Breast epithelium (tissue), 4 donors: ENCODE measurements at regions not wholly inside any gene's neighbourhood (a gene's known extent, or its start where the extent isn't known, plus 50 kb on each side); places are given as distances from the start of the nearest gene placed in this dataset.

Experiments
- DNase-seq, 2 donors: peaks; one replicate each; pipeline ENCODE4 v3.0.0-alpha.2; 2019; ENCODE audit warnings: low spot score in 2 of 2
- H3K27ac ChIP-seq, 2 donors: fragments of 200-600 bp; sonication (generic) in 1 of 2; one replicate each; pipeline ENCODE4 v1.5.1; 2016 to 2019; ENCODE audit warnings: mild to moderate bottlenecking in 1 of 2
- H3K27me3 ChIP-seq, 2 donors: fragments of 200-600 bp; sonication (generic) in 1 of 2; one replicate each; pipeline versions ENCODE4 v1.5.1 to v1.6.0; 2017 to 2019; ENCODE audit warnings: control low read depth in 1 of 2, mild to moderate bottlenecking in 1 of 2
- H3K36me3 ChIP-seq: fragments of 200-600 bp; one replicate; pipeline ENCODE4 v1.5.1; 2019
- H3K4me1 ChIP-seq, 2 donors: fragments of 200-600 bp; sonication (generic); one replicate each; pipeline ENCODE4 v1.5.1; 2016 to 2019; ENCODE audit warnings: control low read depth in 1 of 2
- H3K4me3 ChIP-seq, 3 donors: fragments of 200-600 bp; sonication (generic); 1 replicate in 2 of 3; 2 replicates in 1 of 3; pipeline ENCODE4 v1.5.1; 2016 to 2019; ENCODE audit warnings: mild to moderate bottlenecking in 3 of 3, moderate library complexity in 2 of 3
- H3K9me3 ChIP-seq, 2 donors: fragments of 200-600 bp; sonication (generic) in 1 of 2; one replicate each; pipeline ENCODE4 v1.5.1; 2016 to 2019; ENCODE audit warnings: control low read depth in 1 of 2
- CTCF ChIP-seq, 3 donors: fragments of 450-650 bp; IDR thresholded peaks; one replicate each; pipeline ENCODE4 v1.5.1; 2016 to 2017; ENCODE audit warnings: antibody characterized with exemption in 3 of 3, mild to moderate bottlenecking in 3 of 3, moderate library complexity in 3 of 3
- POLR2A ChIP-seq: fragments of 450-650 bp; IDR thresholded peaks from one replicate; pipeline ENCODE4 v1.6.1; 2016; ENCODE audit warnings: antibody characterized with exemption, mild to moderate bottlenecking, moderate library complexity
- POLR2AphosphoS5 ChIP-seq, 3 donors: sonication (generic); formaldehyde crosslinking; IDR thresholded peaks; one replicate each; pipeline ENCODE4 v1.6.1; 2017; ENCODE audit warnings: antibody characterized with exemption in 3 of 3
- intact Hi-C: fragments of 100-400 bp; cut with DNase I; formaldehyde crosslinking; loops from one replicate; pipeline ENCODE4 v1.15.1; 2023; ENCODE audit warnings: low total_unique reads

- Histone ChIP-seq H3K36me3 (no peaks in the 10 kb centered on the region), H3K9me3 (no peaks in the 10 kb centered on the region), H3K27ac (no peak overlapping the region), H3K4me3 (no peak overlapping the region), H3K27me3 (no peaks in the 10 kb centered on the region), H3K4me1 (no peaks in the 10 kb centered on the region)
- intact Hi-C loops, result no loop called here
- DNase-seq, result no peak
- TF ChIP-seq POLR2AphosphoS5 (IDR thresholded peaks at IDR 0.05) (no peak), POLR2A (no peak), CTCF (IDR thresholded peaks at IDR 0.05) (no peak)
Measured at GRCh38 chr16:79492036-79492435, 108.5 kb downstream of the MAF start.

GRCh38 chr16:79485020-79485419, 115.5 kb downstream of the MAF start:
- DNase-seq, result no peak
- intact Hi-C loops, result no loop called here
- no peaks in the 10 kb centered on the region for H3K27me3 ChIP-seq
- TF ChIP-seq POLR2A, result no peak
- TF ChIP-seq POLR2AphosphoS5 (IDR thresholded peaks at IDR 0.05), result no peak
- no peak for TF ChIP-seq CTCF (IDR thresholded peaks at IDR 0.05)
- H3K27ac ChIP-seq, result no peak overlapping the region
- H3K9me3 ChIP-seq, result no peaks in the 10 kb centered on the region
- H3K4me3 ChIP-seq, result no peak overlapping the region
- no peaks in the 10 kb centered on the region for H3K36me3 ChIP-seq
- no peaks in the 10 kb centered on the region for H3K4me1 ChIP-seq

GRCh38 chr16:79484237-79484636, 116.3 kb downstream of the MAF start:
- H3K27me3 ChIP-seq, result no peaks in the 10 kb centered on the region
- no peak overlapping the region for H3K4me3 ChIP-seq
- no peak overlapping the region for H3K27ac ChIP-seq
- intact Hi-C loops, result no loop called here
- H3K36me3 ChIP-seq, result no peaks in the 10 kb centered on the region
- TF ChIP-seq POLR2AphosphoS5 (IDR thresholded peaks at IDR 0.05) (no peak), POLR2A (no peak), CTCF (IDR thresholded peaks at IDR 0.05) (no peak)
- no peak for DNase-seq
- no peaks in the 10 kb centered on the region for H3K4me1 ChIP-seq
- no peaks in the 10 kb centered on the region for H3K9me3 ChIP-seq

GRCh38 chr16:79483336-79483735, 117.2 kb downstream of the MAF start:
- H3K27ac ChIP-seq, result no peak overlapping the region
- no peak for TF ChIP-seq POLR2A
- no peak for TF ChIP-seq CTCF (IDR thresholded peaks at IDR 0.05)
- no peak for TF ChIP-seq POLR2AphosphoS5 (IDR thresholded peaks at IDR 0.05)
- intact Hi-C loops, result no loop called here

GRCh38 chr16:79482011-79482410, 118.5 kb downstream of the MAF start:
- no peak for DNase-seq
- Histone ChIP-seq H3K4me1 (no peaks in the 10 kb centered on the region), H3K36me3 (no peaks in the 10 kb centered on the region), H3K9me3 (no peaks in the 10 kb centered on the region), H3K4me3 (no peak overlapping the region), H3K27ac (no peak overlapping the region), H3K27me3 (no peaks in the 10 kb centered on the region)
- no peak for TF ChIP-seq POLR2AphosphoS5 (IDR thresholded peaks at IDR 0.05)
- intact Hi-C loops, result no loop called here

More at GRCh38 chr16:79483336-79483735, 117.2 kb downstream of the MAF start:
- H3K36me3 ChIP-seq, result no peaks in the 10 kb centered on the region
- no peaks in the 10 kb centered on the region for H3K27me3 ChIP-seq
- H3K9me3 ChIP-seq, result no peaks in the 10 kb centered on the region
- H3K4me3 ChIP-seq, result no peak overlapping the region
- no peak for DNase-seq
- H3K4me1 ChIP-seq, result no peaks in the 10 kb centered on the region

- H3K4me1 ChIP-seq, result no peaks in the 10 kb centered on the region
- H3K36me3 ChIP-seq, result no peaks in the 10 kb centered on the region
- TF ChIP-seq POLR2AphosphoS5 (IDR thresholded peaks at IDR 0.05) (no peak), CTCF (IDR thresholded peaks at IDR 0.05) (no peak), POLR2A (no peak)
- H3K27ac ChIP-seq, result no peak overlapping the region
- H3K9me3 ChIP-seq, result no peaks in the 10 kb centered on the region
- intact Hi-C loops, result loop anchor here (2.0 kb wide), 1 partner anchor 48 kb away; no protein-coding TSS in a partner anchor
- no peaks in the 10 kb centered on the region for H3K27me3 ChIP-seq
- no peak overlapping the region for H3K4me3 ChIP-seq
- DNase-seq, result no peak
Measured at GRCh38 chr16:79480929-79481328, 119.6 kb downstream of the MAF start.
